SU-DHL-6 (cell line): ENCODE measurements at regions not wholly inside any gene's neighbourhood (a gene's known extent, or its start where the extent isn't known, plus 50 kb on each side); places are given as distances from the start of the nearest gene placed in this dataset.

Source experiments
- H2AFZ ChIP-seq: fragments of 200-600 bp; sonication (generic); 2 replicates; pipeline ENCODE4 v1.6.1; 2014; ENCODE audit warnings: low read depth, mild to moderate bottlenecking, moderate library complexity, mixed read lengths, antibody characterized with exemption, low read length; ENCODE audit not compliant: severe bottlenecking
- H3F3A ChIP-seq: fragments of 200-600 bp; shearing (Covaris generic); 2 replicates; pipeline ENCODE4 v1.6.0; 2016; ENCODE audit warnings: antibody characterized with exemption, mild to moderate bottlenecking; ENCODE audit not compliant: insufficient read depth
- H3K27ac ChIP-seq: fragments of 200-600 bp; sonication (generic); 2 replicates; pipeline ENCODE4 v1.5.1; 2016; ENCODE audit warnings: low read depth, mild to moderate bottlenecking, low read length, moderate library complexity, mixed read lengths
- H3K27me3 ChIP-seq: fragments of 200-600 bp; sonication (generic), shearing (Covaris generic); 2 replicates; pipeline ENCODE4 v1.6.0; 2014; ENCODE audit warnings: mild to moderate bottlenecking, low read length
- H3K36me3 ChIP-seq: fragments of 200-600 bp; sonication (generic); 2 replicates; pipeline ENCODE4 v1.6.1; 2014; ENCODE audit warnings: mild to moderate bottlenecking, low read length, mixed read lengths
- H3K4me2 ChIP-seq: fragments of 300-600, 200-600 bp; shearing (Covaris generic), sonication (generic); 2 replicates; pipeline ENCODE4 v1.6.0; 2014; ENCODE audit warnings: low read length, low read depth, mild to moderate bottlenecking; ENCODE audit not compliant: poor library complexity, severe bottlenecking
- H3K4me3 ChIP-seq: fragments of 200-600 bp; sonication (generic); 2 replicates; pipeline ENCODE4 v1.5.1; 2014; ENCODE audit warnings: antibody characterized with exemption, low read length, mild to moderate bottlenecking, mixed read lengths; ENCODE audit not compliant: insufficient read depth, poor library complexity, severe bottlenecking
- H3K79me2 ChIP-seq: fragments of 200-600 bp; sonication (generic); 2 replicates; pipeline ENCODE4 v1.6.1; 2014; ENCODE audit warnings: mild to moderate bottlenecking, low read length, moderate library complexity; ENCODE audit not compliant: insufficient read depth
- H3K9ac ChIP-seq: fragments of 200-600 bp; sonication (generic); 2 replicates; pipeline ENCODE4 v1.7.0; 2014; ENCODE audit warnings: mild to moderate bottlenecking, low read length
- H3K9me2 ChIP-seq: fragments of 200-600 bp; sonication (generic); replicated peaks from 2 replicates; pipeline ENCODE4 v1.6.1; 2014; ENCODE audit warnings: low read length; ENCODE audit not compliant: insufficient read depth
- H3K9me3 ChIP-seq: fragments of 200-600 bp; sonication (generic); 2 replicates; pipeline ENCODE4 v1.6.1; 2014; ENCODE audit warnings: low read length, mixed read lengths; ENCODE audit not compliant: insufficient read depth
- H4K20me1 ChIP-seq: fragments of 200-600 bp; sonication (generic); 2 replicates; pipeline ENCODE4 v1.6.1; 2014; ENCODE audit warnings: low read depth, mild to moderate bottlenecking, antibody characterized with exemption, low read length, moderate library complexity, mixed read lengths
- CTCF ChIP-seq: fragments of 200-600 bp; sonication (generic); IDR thresholded peaks from one replicate; pipeline ENCODE4 v1.5.1; 2017; ENCODE audit warnings: antibody characterized with exemption, mild to moderate bottlenecking, low read length, moderate library complexity; ENCODE audit not compliant: insufficient read depth, poor library complexity, severe bottlenecking
- EZH2phosphoT487 ChIP-seq: fragments of 200-600 bp; sonication (generic), shearing (Covaris generic); conservative IDR thresholded peaks from 2 replicates; pipeline ENCODE4 v1.6.1; 2018; ENCODE audit warnings: mild to moderate bottlenecking, antibody characterized with exemption, low read length, moderate library complexity, mixed read lengths

GRCh38 chr18:68034296-68034695 is 517.8 kb upstream of the DSEL start:
- Histone ChIP-seq H3K9me3 (no peaks in the 10 kb centered on the region), H3K9ac (no peak overlapping the region), H4K20me1 (no peaks in the 10 kb centered on the region), H3K79me2 (no peaks in the 10 kb centered on the region), H2AFZ (no peak overlapping the region), H3K36me3 (no peaks in the 10 kb centered on the region), H3F3A (no peaks in the 10 kb centered on the region), H3K27ac (no peak overlapping the region), H3K4me2 (no peak overlapping the region), H3K9me2 (no peaks in the 10 kb centered on the region), H3K27me3 (no peaks in the 10 kb centered on the region), H3K4me3 (no peak overlapping the region)
- TF ChIP-seq CTCF (no peak), EZH2phosphoT487 (no peak)

GRCh38 chr18:68033466-68033865 is 516.9 kb upstream of the DSEL start:
- Histone ChIP-seq H3F3A (no peaks in the 10 kb centered on the region), H3K9ac (no peak overlapping the region), H3K9me2 (no peaks in the 10 kb centered on the region), H3K4me3 (no peak overlapping the region), H3K27ac (no peak overlapping the region), H4K20me1 (no peaks in the 10 kb centered on the region), H3K79me2 (no peaks in the 10 kb centered on the region), H3K9me3 (no peaks in the 10 kb centered on the region), H3K27me3 (no peaks in the 10 kb centered on the region), H3K36me3 (no peaks in the 10 kb centered on the region), H3K4me2 (no peak overlapping the region), H2AFZ (no peak overlapping the region)
- TF ChIP-seq EZH2phosphoT487 (no peak), CTCF (no peak)

- H2AFZ ChIP-seq = no peak overlapping the region
- no peaks in the 10 kb centered on the region for H3F3A ChIP-seq
- no peak for TF ChIP-seq EZH2phosphoT487
- no peaks in the 10 kb centered on the region for H4K20me1 ChIP-seq
- H3K36me3 ChIP-seq = no peaks in the 10 kb centered on the region
- H3K9ac ChIP-seq = no peak overlapping the region
- H3K9me2 ChIP-seq = 0 out of 2 replicates have a peak, but pooled peaks cover 4% of the 10 kb centered on the region
- no peaks in the 10 kb centered on the region for H3K79me2 ChIP-seq
- no peak overlapping the region for H3K27ac ChIP-seq
- H3K9me3 ChIP-seq = no peaks in the 10 kb centered on the region
- H3K4me3 ChIP-seq = no peak overlapping the region
- no peak overlapping the region for H3K4me2 ChIP-seq
- H3K27me3 ChIP-seq = no peaks in the 10 kb centered on the region
Measured at GRCh38 chr18:68024716-68025115, 508.2 kb upstream of the DSEL start.

- Histone ChIP-seq H3F3A (no peaks in the 10 kb centered on the region), H4K20me1 (no peaks in the 10 kb centered on the region), H3K9ac (no peak overlapping the region), H3K9me2 (no peaks in the 10 kb centered on the region), H3K27me3 (no peaks in the 10 kb centered on the region), H3K9me3 (no peaks in the 10 kb centered on the region), H3K36me3 (no peaks in the 10 kb centered on the region), H3K4me3 (no peak overlapping the region), H3K4me2 (no peak overlapping the region), H3K27ac (no peak overlapping the region), H2AFZ (no peak overlapping the region), H3K79me2 (no peaks in the 10 kb centered on the region)
- no peak for TF ChIP-seq CTCF
- TF ChIP-seq EZH2phosphoT487 = no peak
Measured at GRCh38 chr18:68017385-68017784, 500.9 kb upstream of the DSEL start.
